ENCODE measurements at regions not wholly inside any gene's neighbourhood (a gene's known extent, or its start where the extent isn't known, plus 50 kb on each side); places are given as distances from the start of the nearest gene placed in this dataset.

GRCh38 chr6:14826456-14826855 lies 419.4 kb upstream of the JARID2 start (continued):
- TF ChIP-seq PRDM15 (CRISPR knock-in tag; IDR thresholded peaks at IDR 0.05) (no peak), E2F4 (IDR thresholded peaks at IDR 0.05; ENCODE audit: low read depth, low read length) (no peak), RCOR1 (conservative IDR thresholded peaks at IDR 0.05; ENCODE audit: low read depth, low read length) (no peak), POLR2A (IDR thresholded peaks at IDR 0.05; ENCODE audit: low read depth, low read length) (no peak), CBFB (IDR thresholded peaks at IDR 0.05; ENCODE audit: low read depth) (no peak), SREBF2 (IDR thresholded peaks at IDR 0.05; ENCODE audit: low read length) (no peak), PAX5 (IDR thresholded peaks at IDR 0.05; ENCODE audit: borderline replicate concordance, low read depth, low read length) (no peak), RELA (IDR thresholded peaks at IDR 0.05; ENCODE audit: borderline replicate concordance, partially characterized antibody) (no peak), NFIC (IDR thresholded peaks at IDR 0.05; ENCODE audit: low read depth, low read length) (no peak)

- H4K20me1 ChIP-seq (ENCODE audit: control insufficient read depth, insufficient read depth) = no peaks in the 10 kb centered on the region
- H3K36me3 ChIP-seq (ENCODE audit: control insufficient read depth in 2 of 2, insufficient read depth in 2 of 2, low read length in 1 of 2) = no peaks in the 10 kb centered on the region
- no peaks in the 10 kb centered on the region for H3K79me2 ChIP-seq (ENCODE audit: control insufficient read depth, insufficient read depth, low read length)
- FAIRE-seq = no peak
- ChIA-PET SMC1A (ENCODE audit: uncharacterized antibody, unreplicated experiment) (no interaction called here), POLR2A (no interaction called here), CTCF (no interaction called here), RAD21 (ENCODE audit: unreplicated experiment) (no interaction called here)
- no peaks in the 10 kb centered on the region for H3K4me1 ChIP-seq (ENCODE audit: control insufficient read depth, insufficient read depth, low read length)
- no peak overlapping the region for H3K9ac ChIP-seq (ENCODE audit: control insufficient read depth, insufficient read depth, low read length)
- H3K4me3 ChIP-seq = no peak overlapping the region
- WGBS (ENCODE audit: insufficient coverage, insufficient replicate concordance, low lambda C conversion rate, missing lambda C conversion rate) = 79% methylated on average over 10 of the region's 10 CpGs
- no peak for ATAC-seq
- no peak for DNase-seq (ENCODE audit: low read depth, low spot score)
- H3K27ac ChIP-seq (ENCODE audit: control insufficient read depth, insufficient read depth) = no peak overlapping the region
- in situ Hi-C loops (cut with MboI) (no loop called here), intact Hi-C loops (cut with micrococcal nuclease; ENCODE audit: unreplicated experiment) (no loop called here)
- H3K9me3 ChIP-seq (replicated peaks; ENCODE audit: control insufficient read depth, insufficient read depth, low read length) = no peaks in the 10 kb centered on the region
- H3K27me3 ChIP-seq (replicated peaks in 1 of 2; ENCODE audit: control insufficient read depth in 2 of 2, insufficient read depth in 2 of 2, low read length in 1 of 2) = no peaks in the 10 kb centered on the region; a peak in 1 of 4 replicates
- BruUV-seq (replicated peaks) = no TSS peak
- H3K4me2 ChIP-seq (ENCODE audit: control insufficient read depth, insufficient read depth) = no peak overlapping the region
- no peak overlapping the region for H2AFZ ChIP-seq (ENCODE audit: control insufficient read depth, low read depth, low read length)
- TF ChIP-seq REST (IDR thresholded peaks at IDR 0.05; ENCODE audit: low read depth, low read length) = no peak
- TF ChIP-seq PAX8 (IDR thresholded peaks at IDR 0.05) = no peak
- no peak for TF ChIP-seq FOXK2 (IDR thresholded peaks at IDR 0.05)
- TF ChIP-seq MEF2B (IDR thresholded peaks at IDR 0.05; ENCODE audit: partially characterized antibody, poor library complexity, severe bottlenecking) = no peak
- TF ChIP-seq ATF3 (IDR thresholded peaks at IDR 0.05; ENCODE audit: borderline replicate concordance, extremely low read depth, low read depth, low read length) = no peak
- TF ChIP-seq EED (IDR thresholded peaks at IDR 0.05; ENCODE audit: low read depth) = no peak
- no peak for TF ChIP-seq FOXM1 (IDR thresholded peaks at IDR 0.05; ENCODE audit: low read depth, low read length)
- TF ChIP-seq CBX5 (IDR thresholded peaks at IDR 0.05; ENCODE audit: low read depth) = no peak
Measured at GRCh38 chr6:14827354-14827753, 418.5 kb upstream of the JARID2 start.

All from GM12878 (cell line).